Ishikawa (cell line): ENCODE measurements at regions not wholly inside any gene's neighbourhood (a gene's known extent, or its start where the extent isn't known, plus 50 kb on each side); places are given as distances from the start of the nearest gene placed in this dataset.

Source experiments
- CREB1 ChIP-seq: IDR thresholded peaks from 2 replicates; pipeline ENCODE4 v1.6.1; 2012; ENCODE audit warnings: low read depth
- EP300 ChIP-seq: IDR thresholded peaks from 2 replicates; pipeline ENCODE4 v1.6.1; 2012; ENCODE audit warnings: borderline replicate concordance
- MAX ChIP-seq: IDR thresholded peaks from 2 replicates; pipeline ENCODE4 v1.6.1; 2012
- NFIC ChIP-seq: IDR thresholded peaks from 2 replicates; pipeline ENCODE4 v1.6.1; 2012
- REST ChIP-seq: IDR thresholded peaks from 2 replicates; pipeline ENCODE4 v1.6.1; 2012; ENCODE audit warnings: low read depth, mild to moderate bottlenecking
- TAF1 ChIP-seq: IDR thresholded peaks from 2 replicates; pipeline ENCODE4 v1.6.1; 2012; ENCODE audit warnings: low read depth, mild to moderate bottlenecking
- TEAD4 ChIP-seq: IDR thresholded peaks from 2 replicates; pipeline ENCODE4 v1.6.1; 2012

DNA sequence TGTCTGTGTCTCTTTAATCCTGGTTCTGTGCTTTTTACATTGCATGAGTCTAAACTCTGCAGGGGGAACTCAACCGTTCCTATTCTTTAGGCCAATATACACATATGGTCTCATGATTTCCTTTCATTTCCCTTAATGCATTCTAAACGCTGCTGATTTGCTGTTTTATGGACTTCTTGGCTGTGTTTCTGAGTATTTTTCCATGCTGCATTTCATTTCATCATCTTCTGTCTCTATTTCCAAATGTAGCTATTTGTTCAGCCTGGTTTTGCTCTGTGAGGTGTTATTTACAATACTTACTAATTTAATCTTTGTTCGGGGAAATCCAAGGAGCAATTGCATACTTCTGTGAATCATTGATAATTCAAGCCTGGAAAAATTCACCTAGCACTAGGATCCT lies 897.2 kb downstream of the TSN start:
- no peak for TF ChIP-seq EP300
- no peak for TF ChIP-seq TAF1
- no peak for TF ChIP-seq TEAD4
- no peak for TF ChIP-seq CREB1
- TF ChIP-seq MAX: no peak
- no peak for TF ChIP-seq REST
- TF ChIP-seq NFIC: no peak
